Adrenal gland (tissue), 9 donors: ENCODE measurements at regions not wholly inside any gene's neighbourhood (a gene's known extent, or its start where the extent isn't known, plus 50 kb on each side); places are given as distances from the start of the nearest gene placed in this dataset.
"Not testable (repeated sequence)": the region's sequence is repeated elsewhere in the genome, so short reads cannot be mapped to it uniquely, and the experiment has no call there.

Source experiments
- DNase-seq, 7 donors: peaks; one replicate each; pipeline ENCODE4 v3.0.0-alpha.2; 2019 to 2020
- H3K27ac ChIP-seq, 5 donors: fragments of 200-600 bp; sonication (generic) in 4 of 5; 1 replicate in 3 of 5; 2 replicates in 2 of 5; pipeline versions ENCODE4 v1.5.1 to v1.8.0; 2016 to 2020; ENCODE audit warnings: mild to moderate bottlenecking in 1 of 5
- H3K27me3 ChIP-seq: fragments of 200-600 bp; 2 replicates; pipeline ENCODE4 v1.8.0; 2021
- H3K36me3 ChIP-seq, 2 donors: fragments of 200-600 bp; replicated peaks in 1 of 2; 1 replicate in 1 of 2; 2 replicates in 1 of 2; pipeline versions ENCODE4 v1.5.1 to v1.8.0; 2018 to 2022
- H3K4me1 ChIP-seq, 2 donors: fragments of 200-600 bp; replicated peaks in 1 of 2; 1 replicate in 1 of 2; 2 replicates in 1 of 2; pipeline versions ENCODE4 v1.5.1 to v1.8.0; 2018 to 2021
- H3K4me3 ChIP-seq, 4 donors: fragments of 200-600 bp; sonication (generic) in 3 of 4; one replicate each; pipeline ENCODE4 v1.5.1; 2016 to 2018
- H3K9me3 ChIP-seq, 3 donors: fragments of 200-600 bp; sonication (generic) in 1 of 3; replicated peaks in 1 of 3; 1 replicate in 2 of 3; 2 replicates in 1 of 3; pipeline versions ENCODE4 v1.5.1 to v1.8.0; 2016 to 2021
- WGBS, 4 donors: extraction: QIAGEN DNeasy Blood & Tissue Kit in 2 of 4; methylation state at CpG; one replicate each; pipeline versions ENCODE4 v1.1.5 to v1.1.7; 2013 to 2017; 5-methylcytosine and 5-hydroxymethylcytosine counted together
- intact Hi-C, 2 donors: fragments of 100-400 bp; cut with DNase I; formaldehyde crosslinking; loops; one replicate each; pipeline versions ENCODE4 v1.14.1 to v1.15.0; 2022 to 2023
- donor health status: healthy with polysubstance abuse.
- donor health status: Bipolar disorder and iron deficiency.
- donor health status: DM: yes; HTN: yes; CAD: no.
- donor health status: DM: no; HTN: no; CAD: no.
- donor health status: DM: no; HTN: no; CAD: no.

DNA sequence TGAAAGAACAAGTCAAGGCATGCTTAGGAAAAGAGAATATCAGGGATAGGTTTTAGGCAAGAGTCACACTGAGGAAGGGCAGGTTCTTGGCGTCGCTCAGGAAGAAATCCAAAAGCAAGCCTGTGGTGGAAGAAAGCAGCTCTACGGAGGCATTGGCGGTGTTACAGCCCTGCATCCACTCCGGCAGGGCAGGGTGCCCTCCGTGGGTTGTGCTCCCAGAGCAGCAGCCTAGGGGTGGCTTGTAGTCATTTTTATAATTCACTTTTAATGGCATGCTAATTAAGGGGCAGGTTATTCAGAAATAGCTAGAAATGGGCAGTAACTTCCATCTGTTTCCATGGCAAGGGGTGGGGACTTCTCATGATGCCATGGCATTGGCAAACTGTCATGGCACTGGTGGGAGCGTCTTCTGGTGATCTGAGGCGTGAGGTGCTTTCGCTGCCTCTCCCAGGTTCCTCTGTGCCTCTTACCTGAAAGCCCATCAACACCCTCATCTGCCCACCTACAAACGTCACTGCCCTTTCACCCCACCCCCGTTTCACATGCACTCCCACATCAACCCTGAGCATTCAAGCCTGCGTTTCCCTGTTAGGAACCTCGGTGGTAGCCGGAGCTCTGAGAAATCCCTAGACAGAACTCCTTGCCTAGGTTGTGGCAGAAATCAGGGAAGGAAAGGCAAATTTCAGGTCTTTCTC, 1763.8 kb upstream of the TPTE start:
- H3K9me3 ChIP-seq, DNase-seq, H3K27ac ChIP-seq, H3K36me3 ChIP-seq, intact Hi-C loops, H3K27me3 ChIP-seq, H3K4me1 ChIP-seq, H3K4me3 ChIP-seq: not testable (repeated sequence)
- WGBS, 4 donors = 61 to 63% (median 62%) methylated on average over 14 of the region's 14 CpGs

DNA sequence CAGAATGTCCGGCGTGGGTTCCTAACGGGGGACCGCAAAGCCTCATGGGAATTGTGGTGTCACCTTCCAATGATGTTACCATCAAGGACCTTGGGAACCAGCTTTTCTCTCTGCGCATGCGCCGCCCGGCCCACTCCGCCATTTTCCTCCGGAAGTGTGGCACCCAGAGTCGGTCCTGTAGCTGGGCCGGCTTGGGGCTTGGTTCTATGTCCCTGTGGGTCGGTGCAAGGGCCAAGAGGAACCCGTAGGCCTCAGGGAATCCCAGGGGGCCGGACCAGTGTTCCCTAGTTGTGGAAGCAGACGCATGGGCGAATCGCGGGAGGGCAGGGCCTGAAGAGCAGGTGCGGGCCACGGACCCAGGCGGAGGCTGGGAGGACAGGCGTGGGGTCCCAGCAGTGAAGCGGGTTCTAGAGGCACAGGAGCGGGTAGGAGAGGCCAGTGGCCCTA, 1762.4 kb upstream of the TPTE start:
- intact Hi-C loops, H3K27me3 ChIP-seq, H3K36me3 ChIP-seq, H3K9me3 ChIP-seq, H3K4me1 ChIP-seq, DNase-seq, H3K27ac ChIP-seq, H3K4me3 ChIP-seq: not testable (repeated sequence)
- WGBS, 4 donors = 74 to 83% (median 78%) methylated on average over 21 to 25 of the region's 25 CpGs

DNA sequence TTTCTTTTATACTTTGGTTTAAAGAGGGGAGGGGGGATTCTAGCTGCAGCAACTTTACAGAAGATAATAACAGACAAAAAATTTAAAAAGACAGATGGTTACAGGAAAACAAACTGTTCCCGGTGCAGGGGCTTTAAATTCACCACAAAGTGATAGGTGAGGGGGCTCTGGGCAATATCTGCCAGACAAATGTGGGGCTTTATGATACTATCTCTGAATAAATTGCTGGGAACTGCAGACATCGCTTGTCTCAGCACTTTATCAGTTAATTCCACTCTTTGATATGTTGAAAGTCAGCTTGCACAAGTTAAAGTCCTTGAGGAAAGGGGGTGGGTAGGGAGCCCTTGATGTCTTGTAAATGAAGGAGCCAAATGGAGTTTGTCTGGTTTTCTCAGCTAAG, 1759.1 kb upstream of the TPTE start:
- DNase-seq, H3K27me3 ChIP-seq, H3K4me3 ChIP-seq, H3K9me3 ChIP-seq, H3K4me1 ChIP-seq, H3K36me3 ChIP-seq, H3K27ac ChIP-seq, intact Hi-C loops: not testable (repeated sequence)
- 12 to 16% (median 13%) methylated on average over 2 of the region's 2 CpGs for WGBS, 4 donors

DNA sequence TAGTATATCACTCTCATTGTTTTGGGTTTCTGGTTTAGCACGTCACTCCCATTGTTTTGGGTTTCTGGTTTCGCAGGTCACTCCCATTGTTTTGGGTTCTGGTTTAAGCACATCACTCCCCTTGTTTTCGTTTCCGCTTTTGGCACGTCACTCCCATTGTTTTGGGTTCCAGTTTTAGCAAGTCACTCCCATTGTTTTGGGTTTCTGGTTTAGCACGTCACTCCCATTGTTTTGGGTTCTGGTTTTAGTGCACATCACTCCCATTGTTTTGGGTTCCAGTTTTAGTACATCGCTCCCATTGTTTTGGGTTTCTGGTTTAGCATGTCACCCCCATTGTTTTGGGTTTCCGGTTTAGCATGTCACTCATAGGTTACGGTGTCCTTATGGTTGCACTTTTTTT, 1757.0 kb upstream of the TPTE start:
- 66 to 72% (median 69%) methylated on average over 9 of the region's 9 CpGs for WGBS, 4 donors
- intact Hi-C loops = not testable (repeated sequence)

DNA sequence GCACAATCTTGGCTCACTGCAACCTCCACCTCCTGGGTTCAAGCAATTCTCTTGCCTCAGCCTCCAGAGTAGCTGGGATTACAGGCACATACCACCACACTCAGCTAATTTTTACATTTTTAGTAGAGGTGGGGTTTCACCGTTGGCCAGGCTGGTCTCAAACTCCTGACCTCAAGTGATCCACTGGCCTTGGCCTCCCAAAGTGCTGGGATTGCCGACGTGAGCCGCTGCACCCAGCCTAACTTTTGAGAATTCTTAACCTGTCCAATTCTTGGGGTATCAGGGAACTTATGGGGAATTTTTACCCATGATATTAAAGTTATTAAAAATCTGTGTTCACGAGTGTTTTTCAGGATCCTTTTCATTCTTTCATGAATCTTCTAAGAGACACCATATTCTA, 1755.2 kb upstream of the TPTE start:
- 44 to 62% (median 54%) methylated on average over 5 of the region's 5 CpGs for WGBS, 4 donors
- intact Hi-C loops = not testable (repeated sequence)

More for the DNA sequence above, 1757.0 kb upstream of the TPTE start:
- H3K36me3 ChIP-seq, H3K27ac ChIP-seq, DNase-seq, H3K4me3 ChIP-seq, H3K4me1 ChIP-seq, H3K9me3 ChIP-seq, H3K27me3 ChIP-seq: not testable (repeated sequence)

DNA sequence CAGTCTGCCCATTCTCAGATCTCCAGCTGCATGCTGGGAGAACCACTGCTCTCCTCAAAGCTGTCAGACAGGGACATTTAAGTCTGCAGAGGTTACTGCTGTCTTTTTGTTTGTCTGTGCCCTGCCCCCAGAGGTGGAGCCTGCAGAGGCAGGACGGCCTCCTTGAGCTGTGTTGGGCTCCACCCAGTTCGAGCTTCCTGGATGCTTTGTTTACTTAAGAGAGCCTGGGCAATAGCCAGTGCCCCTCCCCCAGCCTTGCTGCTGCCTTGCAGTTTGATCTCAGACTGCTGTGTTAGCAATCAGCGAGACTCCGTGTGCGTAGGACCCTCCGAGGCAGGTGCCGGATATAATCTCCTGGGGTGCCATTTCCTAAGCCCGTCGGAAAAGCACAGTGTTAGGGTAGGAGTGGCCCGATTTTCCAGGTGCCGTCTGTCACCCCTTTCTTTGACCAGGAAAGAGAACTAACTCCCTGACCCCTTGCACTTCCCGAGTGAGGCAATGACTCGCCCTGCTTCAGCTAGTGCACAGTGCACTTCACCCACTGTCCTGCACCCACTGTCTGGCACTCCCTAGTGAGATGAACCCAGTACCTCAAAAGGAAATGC, 1748.4 kb upstream of the TPTE start:
- H3K4me3 ChIP-seq, intact Hi-C loops, DNase-seq, H3K4me1 ChIP-seq, H3K9me3 ChIP-seq, H3K36me3 ChIP-seq, H3K27ac ChIP-seq, H3K27me3 ChIP-seq: not testable (repeated sequence)
- 71 to 85% (median 78%) methylated on average over 11 to 13 of the region's 13 CpGs for WGBS, 4 donors

More for the DNA sequence above, 1755.2 kb upstream of the TPTE start:
- H3K27ac ChIP-seq, H3K36me3 ChIP-seq, H3K4me3 ChIP-seq, H3K9me3 ChIP-seq, H3K27me3 ChIP-seq, H3K4me1 ChIP-seq, DNase-seq: not testable (repeated sequence)

DNA sequence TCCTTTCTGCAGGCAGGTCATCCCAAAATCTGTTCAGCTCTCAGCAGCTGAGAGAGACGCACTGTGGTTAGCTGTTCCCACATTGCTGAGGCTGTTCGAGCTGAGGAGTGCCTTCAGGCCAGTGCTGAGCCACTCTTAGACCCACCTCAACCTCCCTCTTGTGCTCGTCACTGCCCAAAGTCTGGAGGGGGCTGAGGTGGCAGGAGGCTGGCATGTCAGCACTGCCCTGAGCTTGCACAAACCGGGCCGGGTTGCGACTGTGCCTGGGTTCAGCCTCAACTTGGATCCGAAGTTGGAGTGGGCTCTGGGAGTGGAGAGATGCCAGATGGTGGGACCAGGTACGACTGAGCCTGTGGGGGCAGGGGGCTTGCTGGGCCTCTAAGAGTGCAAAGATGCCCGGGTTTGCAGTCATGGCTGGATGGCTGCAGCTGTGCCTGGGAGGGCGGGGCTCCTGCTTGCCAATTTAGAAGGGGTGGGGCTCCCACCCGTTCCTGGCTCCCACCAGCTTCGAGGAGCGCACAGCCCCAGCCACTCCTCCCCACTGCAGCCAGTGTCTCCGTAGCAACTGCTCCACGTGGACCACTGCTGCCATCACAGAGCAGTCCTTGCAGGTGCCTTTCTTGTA, 1745.7 kb upstream of the TPTE start:
- DNase-seq, intact Hi-C loops, H3K36me3 ChIP-seq, H3K4me1 ChIP-seq, H3K4me3 ChIP-seq, H3K27ac ChIP-seq, H3K9me3 ChIP-seq, H3K27me3 ChIP-seq: not testable (repeated sequence)
- 39 to 64% (median 53%) methylated on average over 2 to 13 of the region's 15 CpGs for WGBS, 4 donors

DNA sequence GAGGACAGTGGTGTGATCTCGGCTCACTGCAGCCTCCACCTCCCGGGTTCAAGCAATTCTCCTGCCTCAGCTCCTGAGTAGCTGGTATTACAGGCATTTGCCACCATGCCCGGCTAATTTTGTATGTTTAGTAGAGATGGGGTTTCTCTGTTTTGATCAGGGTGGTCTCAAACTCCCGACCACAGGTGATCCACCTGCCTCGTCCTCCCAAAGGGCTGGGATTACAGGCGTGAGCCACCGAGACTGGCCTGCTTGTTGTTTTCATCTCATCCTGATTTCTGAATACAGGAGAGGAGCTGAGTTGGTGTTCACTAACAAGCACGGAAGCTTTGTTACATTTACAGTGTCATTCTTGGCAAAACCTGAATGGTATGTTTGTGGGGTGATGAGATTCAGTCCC, 1744.1 kb upstream of the TPTE start:
- H3K36me3 ChIP-seq, H3K4me3 ChIP-seq, DNase-seq, intact Hi-C loops, H3K27me3 ChIP-seq, H3K9me3 ChIP-seq, H3K4me1 ChIP-seq, H3K27ac ChIP-seq: not testable (repeated sequence)
- 53 to 65% (median 59%) methylated on average over 7 to 8 of the region's 8 CpGs for WGBS, 4 donors

DNA sequence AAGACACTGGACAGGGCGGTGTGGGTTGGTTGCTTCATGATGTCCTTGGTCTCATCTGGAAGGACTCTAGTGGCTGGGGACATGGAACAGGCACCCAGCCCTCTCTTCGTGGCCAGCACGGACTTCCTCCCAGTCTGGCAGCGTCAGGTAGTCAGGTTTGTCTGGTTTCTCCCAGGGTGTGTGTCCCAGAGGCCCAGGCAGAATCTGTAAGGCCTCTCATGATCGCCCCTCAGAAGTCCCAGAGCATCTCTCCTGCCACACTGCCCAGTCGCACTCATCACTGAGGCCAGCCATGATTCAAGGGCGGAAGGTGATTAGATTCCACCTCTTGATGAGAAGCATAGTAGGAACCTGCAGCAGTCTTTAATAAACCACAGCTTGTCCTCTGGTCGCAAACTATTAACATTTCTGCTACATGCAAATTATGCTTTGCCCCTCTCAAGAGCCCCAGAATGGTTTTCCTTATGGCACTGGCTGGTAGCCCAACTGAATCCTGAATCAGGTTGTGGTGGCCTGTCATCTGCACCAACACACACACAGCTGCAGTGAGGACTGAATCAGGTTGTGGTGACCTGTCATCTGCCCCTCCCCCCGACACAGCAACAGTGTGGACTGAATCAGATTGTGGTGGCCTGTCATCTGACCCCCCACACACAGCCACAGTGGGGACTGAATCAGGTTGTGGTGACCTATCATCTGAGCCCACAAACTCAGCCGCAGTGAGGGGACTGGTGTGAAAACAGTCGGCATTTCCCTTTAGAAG, 1742.9 kb upstream of the TPTE start:
- H3K4me1 ChIP-seq, H3K36me3 ChIP-seq, H3K27me3 ChIP-seq, H3K27ac ChIP-seq, H3K4me3 ChIP-seq, DNase-seq, intact Hi-C loops, H3K9me3 ChIP-seq: not testable (repeated sequence)
- WGBS, 4 donors = 45 to 58% (median 52%) methylated on average over 8 to 11 of the region's 11 CpGs

DNA sequence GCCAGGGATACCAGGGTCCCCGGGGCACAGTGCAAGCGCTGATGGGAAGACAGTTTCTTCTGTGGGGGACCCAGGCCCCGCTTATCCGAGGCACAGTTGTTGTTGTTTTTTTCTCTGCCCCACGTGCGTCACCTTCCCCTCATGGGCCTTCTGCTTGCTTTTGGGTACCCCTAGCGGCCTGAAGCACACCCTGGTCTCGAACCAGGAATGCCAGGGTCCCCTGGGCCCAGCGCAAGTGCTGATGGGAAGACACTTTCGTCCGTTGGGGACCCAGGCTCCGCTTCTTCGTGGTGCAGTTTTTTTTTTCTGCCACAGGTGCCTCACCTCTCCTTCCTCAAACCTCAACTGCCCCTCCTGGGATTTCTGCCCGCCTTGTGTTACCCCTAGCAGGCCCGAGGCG, 1708.5 kb upstream of the TPTE start:
- H3K9me3 ChIP-seq, intact Hi-C loops: not testable (repeated sequence)
- WGBS, 4 donors = 62 to 72% (median 68%) methylated on average over 11 to 13 of the region's 16 CpGs

More for the DNA sequence above, 1708.5 kb upstream of the TPTE start:
- not testable (repeated sequence) for H3K36me3 ChIP-seq, H3K4me3 ChIP-seq, H3K4me1 ChIP-seq, H3K27me3 ChIP-seq, DNase-seq, H3K27ac ChIP-seq
